Gastrocnemius medialis (tissue), 4 donors: ENCODE measurements at regions not wholly inside any gene's neighbourhood (a gene's known extent, or its start where the extent isn't known, plus 50 kb on each side); places are given as distances from the start of the nearest gene placed in this dataset.

Experiments used
- ATAC-seq, 2 donors: fragments of 150-250 bp; one replicate each; pipeline ENCODE4 v1.9.1; 2016
- DNase-seq, 2 donors: peaks; one replicate each; pipeline ENCODE4 v3.0.0-alpha.2; 2019
- H3K27ac ChIP-seq, 4 donors: fragments of 200-600 bp; sonication (generic); 1 replicate in 1 of 4; 2 replicates in 3 of 4; pipeline ENCODE4 v1.5.1; 2016 to 2018; ENCODE audit warnings: mild to moderate bottlenecking in 2 of 4, moderate library complexity in 1 of 4
- H3K27me3 ChIP-seq, 3 donors: fragments of 200-600 bp; sonication (generic) in 2 of 3; 1 replicate in 1 of 3; 2 replicates in 2 of 3; pipeline versions ENCODE4 v1.5.1 to v1.6.0; 2016 to 2019; ENCODE audit warnings: mild to moderate bottlenecking in 1 of 3, moderate library complexity in 1 of 3
- H3K36me3 ChIP-seq, 2 donors: fragments of 200-600 bp; sonication (generic) in 1 of 2; one replicate each; pipeline ENCODE4 v1.5.1; 2017 to 2018
- H3K4me1 ChIP-seq, 2 donors: fragments of 200-600 bp; sonication (generic) in 1 of 2; one replicate each; pipeline ENCODE4 v1.5.1; 2016 to 2017; ENCODE audit warnings: mild to moderate bottlenecking in 2 of 2
- H3K4me3 ChIP-seq, 4 donors: fragments of 200-600 bp; sonication (generic) in 3 of 4; 1 replicate in 1 of 4; 2 replicates in 3 of 4; pipeline ENCODE4 v1.5.1; 2016 to 2019; ENCODE audit warnings: mild to moderate bottlenecking in 2 of 4
- H3K9me3 ChIP-seq, 3 donors: fragments of 200-600 bp; sonication (generic) in 2 of 3; 1 replicate in 1 of 3; 2 replicates in 2 of 3; pipeline ENCODE4 v1.5.1; 2016 to 2019
- POLR2A ChIP-seq, 2 donors: fragments of 450-650 bp; IDR thresholded peaks; one replicate each; pipeline ENCODE4 v1.6.1; 2017; ENCODE audit warnings: antibody characterized with exemption in 2 of 2, mild to moderate bottlenecking in 2 of 2, moderate library complexity in 2 of 2
- in situ Hi-C, 4 donors: fragments of 200-750 bp; cut with MboI; loops; one replicate each; pipeline versions ENCODE4 v1.15.0 to v1.8.0; 2017; ENCODE audit warnings: low sequenced_read_pairs in 4 of 4
- intact Hi-C: fragments of 100-400 bp; cut with DNase I; formaldehyde crosslinking; loops from one replicate; pipeline ENCODE4 v1.15.1; 2023; ENCODE audit warnings: low total_unique reads
- TF ChIP-seq, protein P1 (sequence below), 5 experiments: fragments of 450-650 bp in 3 of 5; fragments of 200-600 bp in 2 of 5; sonication (generic) in 2 of 5; IDR thresholded peaks in 4 of 5; conservative IDR thresholded peaks in 1 of 5; 1 replicate in 4 of 5; 2 replicates in 1 of 5; pipeline ENCODE4 v1.5.1; 2016 to 2019; ENCODE audit warnings: antibody characterized with exemption in 5 of 5, mild to moderate bottlenecking in 3 of 5, moderate library complexity in 3 of 5

GRCh38 chr6:91719414-91719813 lies 1132.5 kb upstream of the MAP3K7 start:
- in situ Hi-C loops = no loop called here

DNA sequence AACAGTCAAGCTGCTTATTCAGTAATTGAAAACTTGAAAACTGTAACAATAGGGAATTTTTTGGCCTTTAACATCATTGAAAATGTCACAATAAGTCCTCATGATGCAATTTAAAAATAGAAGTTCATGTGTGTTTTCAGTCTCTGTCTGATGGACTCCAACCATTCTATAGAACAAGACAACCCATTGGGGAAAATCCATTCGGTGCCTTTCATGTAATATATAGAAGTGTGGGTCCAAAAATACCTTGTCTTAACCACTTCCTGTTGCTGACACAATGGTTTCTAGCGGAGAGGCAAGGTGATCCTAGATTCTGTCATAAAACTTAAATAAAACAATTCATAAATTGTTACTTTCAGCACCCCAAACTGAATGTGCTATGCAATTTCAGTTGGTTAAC lies 1131.3 kb upstream of the MAP3K7 start:
- DNase-seq (no peak), ATAC-seq (no peak)
- Histone ChIP-seq H3K4me1 (no peaks in the 10 kb centered on the region), H3K36me3 (no peaks in the 10 kb centered on the region), H3K27ac (no peak overlapping the region), H3K9me3 (no peaks in the 10 kb centered on the region), H3K27me3 (no peaks in the 10 kb centered on the region), H3K4me3 (no peak overlapping the region)
- intact Hi-C loops = no loop called here
- no peak for TF ChIP-seq POLR2A (IDR thresholded peaks at IDR 0.05)
- TF ChIP-seq, protein P1, sequence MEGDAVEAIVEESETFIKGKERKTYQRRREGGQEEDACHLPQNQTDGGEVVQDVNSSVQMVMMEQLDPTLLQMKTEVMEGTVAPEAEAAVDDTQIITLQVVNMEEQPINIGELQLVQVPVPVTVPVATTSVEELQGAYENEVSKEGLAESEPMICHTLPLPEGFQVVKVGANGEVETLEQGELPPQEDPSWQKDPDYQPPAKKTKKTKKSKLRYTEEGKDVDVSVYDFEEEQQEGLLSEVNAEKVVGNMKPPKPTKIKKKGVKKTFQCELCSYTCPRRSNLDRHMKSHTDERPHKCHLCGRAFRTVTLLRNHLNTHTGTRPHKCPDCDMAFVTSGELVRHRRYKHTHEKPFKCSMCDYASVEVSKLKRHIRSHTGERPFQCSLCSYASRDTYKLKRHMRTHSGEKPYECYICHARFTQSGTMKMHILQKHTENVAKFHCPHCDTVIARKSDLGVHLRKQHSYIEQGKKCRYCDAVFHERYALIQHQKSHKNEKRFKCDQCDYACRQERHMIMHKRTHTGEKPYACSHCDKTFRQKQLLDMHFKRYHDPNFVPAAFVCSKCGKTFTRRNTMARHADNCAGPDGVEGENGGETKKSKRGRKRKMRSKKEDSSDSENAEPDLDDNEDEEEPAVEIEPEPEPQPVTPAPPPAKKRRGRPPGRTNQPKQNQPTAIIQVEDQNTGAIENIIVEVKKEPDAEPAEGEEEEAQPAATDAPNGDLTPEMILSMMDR (IDR thresholded peaks at IDR 0.05 in 4 of 5, conservative IDR thresholded peaks at IDR 0.05 in 1 of 5) = no peak
- in situ Hi-C loops = no loop called here

More at GRCh38 chr6:91719414-91719813, 1132.5 kb upstream of the MAP3K7 start:
- ATAC-seq (no peak), DNase-seq (no peak)
- Histone ChIP-seq H3K4me1 (no peaks in the 10 kb centered on the region), H3K27me3 (no peaks in the 10 kb centered on the region), H3K9me3 (no peaks in the 10 kb centered on the region), H3K27ac (no peak overlapping the region), H3K36me3 (no peaks in the 10 kb centered on the region), H3K4me3 (no peak overlapping the region)
- no peak for TF ChIP-seq POLR2A (IDR thresholded peaks at IDR 0.05)
- TF ChIP-seq, protein P1 (IDR thresholded peaks at IDR 0.05 in 4 of 5, conservative IDR thresholded peaks at IDR 0.05 in 1 of 5) = no peak
- intact Hi-C loops = no loop called here

- no peaks in the 10 kb centered on the region for H3K4me1 ChIP-seq
- in situ Hi-C loops = no loop called here
Observed at GRCh38 chr6:91717094-91717493, 1130.2 kb upstream of the MAP3K7 start.

DNA sequence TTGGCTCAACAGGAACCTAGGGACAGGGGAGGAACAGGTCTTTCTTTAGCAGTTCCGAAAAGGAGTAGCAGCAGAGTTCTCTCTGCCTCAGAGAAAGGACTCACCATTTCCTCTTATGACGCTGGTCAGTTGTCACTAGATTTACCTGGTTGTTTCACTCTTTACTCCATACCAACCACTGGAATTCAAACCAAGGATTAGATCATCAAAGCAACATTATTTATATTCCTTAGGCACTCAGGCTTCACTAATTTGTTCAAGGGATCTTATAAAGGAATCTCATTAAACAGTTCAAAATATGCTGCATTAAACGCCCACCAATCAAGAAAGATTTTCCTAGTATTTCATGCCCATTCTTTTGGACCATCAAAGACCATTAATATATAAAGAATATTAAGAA lies 1129.5 kb upstream of the MAP3K7 start:
- ATAC-seq (no peak), DNase-seq (no peak)
- no peak overlapping the region for H3K27ac ChIP-seq
- no peaks in the 10 kb centered on the region for H3K36me3 ChIP-seq
- in situ Hi-C loops (no loop called here), intact Hi-C loops (no loop called here)
- H3K4me3 ChIP-seq = no peak overlapping the region
- H3K9me3 ChIP-seq = no peaks in the 10 kb centered on the region
- H3K27me3 ChIP-seq = no peaks in the 10 kb centered on the region
- TF ChIP-seq POLR2A (IDR thresholded peaks at IDR 0.05) = no peak
- TF ChIP-seq, protein P1 (IDR thresholded peaks at IDR 0.05 in 4 of 5, conservative IDR thresholded peaks at IDR 0.05 in 1 of 5) = no peak
- H3K4me1 ChIP-seq = no peaks in the 10 kb centered on the region

More at GRCh38 chr6:91717094-91717493, 1130.2 kb upstream of the MAP3K7 start:
- H3K27ac ChIP-seq = no peak overlapping the region
- no peak overlapping the region for H3K4me3 ChIP-seq
- H3K9me3 ChIP-seq = no peaks in the 10 kb centered on the region
- ATAC-seq (no peak), DNase-seq (no peak)
- no peaks in the 10 kb centered on the region for H3K36me3 ChIP-seq
- TF ChIP-seq, protein P1 (IDR thresholded peaks at IDR 0.05 in 4 of 5, conservative IDR thresholded peaks at IDR 0.05 in 1 of 5) = no peak
- no peak for TF ChIP-seq POLR2A (IDR thresholded peaks at IDR 0.05)
- no peaks in the 10 kb centered on the region for H3K27me3 ChIP-seq
- intact Hi-C loops = no loop called here

DNA sequence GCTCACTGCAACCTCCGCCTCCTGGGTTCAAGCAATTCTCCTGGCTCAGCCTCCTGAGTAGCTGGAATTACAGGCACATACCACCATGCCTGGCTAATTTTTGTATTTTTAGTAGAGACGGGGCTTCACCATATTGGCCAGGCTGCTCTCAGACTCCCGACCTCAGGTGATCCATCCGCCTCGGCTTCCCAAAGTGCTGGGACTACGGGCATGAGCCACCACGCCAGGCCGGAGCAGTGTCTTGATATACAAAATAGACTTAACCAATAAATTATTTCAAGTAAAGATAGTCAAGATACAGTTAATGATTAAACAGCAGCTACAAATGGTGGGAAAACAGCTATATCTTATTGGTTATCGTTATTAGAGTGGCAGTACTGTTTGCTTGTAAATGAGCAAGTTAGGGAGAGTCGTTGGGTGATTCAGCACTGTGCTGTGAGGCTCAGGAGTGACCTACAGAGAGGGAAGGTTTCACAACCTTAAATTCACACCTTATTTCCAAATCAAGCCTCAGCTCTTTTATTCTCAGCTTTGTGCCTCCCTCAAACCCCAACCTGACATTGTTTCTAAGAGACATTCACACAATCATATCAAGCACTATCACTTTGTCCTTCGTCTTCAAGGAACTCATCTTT lies 1128.4 kb upstream of the MAP3K7 start:
- DNase-seq = no peak
- Histone ChIP-seq H3K4me1 (no peaks in the 10 kb centered on the region), H3K36me3 (no peaks in the 10 kb centered on the region), H3K4me3 (no peak overlapping the region), H3K27me3 (no peaks in the 10 kb centered on the region), H3K9me3 (no peaks in the 10 kb centered on the region), H3K27ac (no peak overlapping the region)
- no peak for TF ChIP-seq POLR2A (IDR thresholded peaks at IDR 0.05)
- TF ChIP-seq, protein P1 (IDR thresholded peaks at IDR 0.05 in 4 of 5, conservative IDR thresholded peaks at IDR 0.05 in 1 of 5) = no peak
- ATAC-seq = no peak
- in situ Hi-C loops (no loop called here), intact Hi-C loops (no loop called here)
